HepG2 (cell line): ENCODE measurements at regions not wholly inside any gene's neighbourhood (a gene's known extent, or its start where the extent isn't known, plus 50 kb on each side); places are given as distances from the start of the nearest gene placed in this dataset.
A peak's percentile ranks its signal among the peaks of the same experiment; 100 is the strongest.

ENCODE experiments used
- BATF2 ChIP-seq: sonication (generic); formaldehyde crosslinking; IDR thresholded peaks from 2 replicates; pipeline ENCODE4 v1.8.0; 2022; ENCODE audit warnings: mild to moderate bottlenecking, missing genetic modification reagents, moderate library complexity
- BHLHE40 ChIP-seq: IDR thresholded peaks from 2 replicates; pipeline ENCODE4 v1.6.1; 2011; ENCODE audit warnings: low read length, improper control_type of control experiment
- BRCA1 ChIP-seq: sonication (generic); formaldehyde crosslinking; IDR thresholded peaks from 2 replicates; pipeline ENCODE4 v1.4.0; 2020; ENCODE audit warnings: missing genetic modification reagents
- CBFB ChIP-seq: sonication (generic); formaldehyde crosslinking; IDR thresholded peaks from 2 replicates; pipeline ENCODE4 v1.4.0; 2020; ENCODE audit warnings: missing genetic modification reagents
- HBP1 ChIP-seq: IDR thresholded peaks from 2 replicates; pipeline ENCODE4 v1.6.1; 2016; ENCODE audit warnings: low read depth, control low read depth
- HNRNPH1 ChIP-seq: fragments of 200-400 bp; formaldehyde crosslinking; optimal IDR thresholded peaks from 2 replicates; pipeline ENCODE3; 2017; ENCODE audit warnings: mild to moderate bottlenecking, low read depth, low read length
- MXD1 ChIP-seq: sonication (generic); formaldehyde crosslinking; IDR thresholded peaks from 2 replicates; pipeline ENCODE4 v1.4.0; 2020; ENCODE audit warnings: mild to moderate bottlenecking, missing genetic modification reagents
- MYNN ChIP-seq: sonication (generic); formaldehyde crosslinking; IDR thresholded peaks from 2 replicates; pipeline ENCODE4 v1.4.0; 2020; ENCODE audit warnings: mild to moderate bottlenecking, low read depth, missing genetic modification reagents
- NFIC ChIP-seq: IDR thresholded peaks from 2 replicates; pipeline ENCODE4 v1.6.1; 2012; ENCODE audit warnings: mild to moderate bottlenecking, low read length, inconsistent platforms
- REXO4 ChIP-seq: sonication (generic); formaldehyde crosslinking; IDR thresholded peaks from 2 replicates; pipeline ENCODE4 v1.8.0; 2022; ENCODE audit warnings: missing genetic modification reagents, mild to moderate bottlenecking, borderline replicate concordance
- TRIM24 ChIP-seq: sonication (generic); formaldehyde crosslinking; IDR thresholded peaks from 2 replicates; pipeline ENCODE4 v1.8.0; 2022; ENCODE audit warnings: mild to moderate bottlenecking, missing genetic modification reagents
- ZBTB46 ChIP-seq: sonication (generic); formaldehyde crosslinking; IDR thresholded peaks from 2 replicates; pipeline ENCODE4 v1.4.0; 2020; ENCODE audit warnings: mild to moderate bottlenecking, missing genetic modification reagents, borderline replicate concordance
- ZKSCAN1 ChIP-seq: fragments of 150-350 bp; IDR thresholded peaks from 2 replicates; pipeline ENCODE4 v1.6.1; 2014; ENCODE audit warnings: low read length
- ZNF446 ChIP-seq: sonication (generic); formaldehyde crosslinking; IDR thresholded peaks from 2 replicates; pipeline ENCODE4 v1.5.0; 2020; ENCODE audit warnings: mild to moderate bottlenecking, missing genetic modification reagents
- ZNF605 ChIP-seq: sonication (generic); formaldehyde crosslinking; IDR thresholded peaks from 2 replicates; pipeline ENCODE4 v1.8.0; 2022; ENCODE audit warnings: mild to moderate bottlenecking, missing genetic modification reagents
- ZNF747 ChIP-seq: sonication (generic); formaldehyde crosslinking; IDR thresholded peaks from 2 replicates; pipeline ENCODE4 v1.8.1; 2023; ENCODE audit warnings: missing genetic modification reagents, mild to moderate bottlenecking, borderline replicate concordance
- ZNF775 ChIP-seq: sonication (generic); formaldehyde crosslinking; IDR thresholded peaks from 2 replicates; pipeline ENCODE4 v1.4.0; 2020; ENCODE audit warnings: missing genetic modification reagents, mild to moderate bottlenecking, moderate library complexity, borderline replicate concordance
- ZNF850 ChIP-seq: sonication (generic); formaldehyde crosslinking; conservative IDR thresholded peaks from 2 replicates; pipeline ENCODE4 v1.9.0; 2021; ENCODE audit warnings: mild to moderate bottlenecking, missing genetic modification reagents
- ZSCAN29 ChIP-seq: sonication (generic); formaldehyde crosslinking; conservative IDR thresholded peaks from 2 replicates; pipeline ENCODE4 v1.4.0; 2020; ENCODE audit warnings: mild to moderate bottlenecking, missing genetic modification reagents
- ZSCAN5A ChIP-seq: sonication (generic); formaldehyde crosslinking; IDR thresholded peaks from 2 replicates; pipeline ENCODE4 v1.8.0; 2022; ENCODE audit warnings: mild to moderate bottlenecking, missing genetic modification reagents, borderline replicate concordance
- TF ChIP-seq, protein P1 (sequence below): sonication (generic); formaldehyde crosslinking; IDR thresholded peaks from 2 replicates; pipeline ENCODE4 v1.4.0; 2020; ENCODE audit warnings: missing genetic modification reagents

GRCh38 chr1:121586369-121587229, 401.8 kb downstream of the SRGAP2C start (continued):
- TF ChIP-seq ZSCAN29 (CRISPR knock-in tag) (no peak; the same call in 1 of the 2 replicates), BATF2 (CRISPR knock-in tag) (no peak), ZBTB46 (CRISPR knock-in tag) (no peak), ZKSCAN1 (0 out of 2 replicates have a peak, but pooled peaks have one; percentile 2), ZNF747 (CRISPR knock-in tag) (no peak), REXO4 (no peak), BHLHE40 (no peak), ZNF850 (CRISPR knock-in tag) (no peak), ZNF605 (CRISPR knock-in tag) (no peak), CBFB (CRISPR knock-in tag) (peak; percentile 32; the same call in 1 of the 2 replicates), NFIC (peak; percentile 73), HBP1 (CRISPR knock-in tag) (no peak), MXD1 (CRISPR knock-in tag) (no peak), ZNF446 (CRISPR knock-in tag) (no peak; the same call in 1 of the 2 replicates), TRIM24 (CRISPR knock-in tag) (no peak), HNRNPH1 (no peak), ZNF775 (no peak), MYNN (CRISPR knock-in tag) (no peak), BRCA1 (CRISPR knock-in tag) (no peak), ZSCAN5A (peak; percentile 68; the same call in 1 of the 2 replicates)
- TF ChIP-seq, protein P1, sequence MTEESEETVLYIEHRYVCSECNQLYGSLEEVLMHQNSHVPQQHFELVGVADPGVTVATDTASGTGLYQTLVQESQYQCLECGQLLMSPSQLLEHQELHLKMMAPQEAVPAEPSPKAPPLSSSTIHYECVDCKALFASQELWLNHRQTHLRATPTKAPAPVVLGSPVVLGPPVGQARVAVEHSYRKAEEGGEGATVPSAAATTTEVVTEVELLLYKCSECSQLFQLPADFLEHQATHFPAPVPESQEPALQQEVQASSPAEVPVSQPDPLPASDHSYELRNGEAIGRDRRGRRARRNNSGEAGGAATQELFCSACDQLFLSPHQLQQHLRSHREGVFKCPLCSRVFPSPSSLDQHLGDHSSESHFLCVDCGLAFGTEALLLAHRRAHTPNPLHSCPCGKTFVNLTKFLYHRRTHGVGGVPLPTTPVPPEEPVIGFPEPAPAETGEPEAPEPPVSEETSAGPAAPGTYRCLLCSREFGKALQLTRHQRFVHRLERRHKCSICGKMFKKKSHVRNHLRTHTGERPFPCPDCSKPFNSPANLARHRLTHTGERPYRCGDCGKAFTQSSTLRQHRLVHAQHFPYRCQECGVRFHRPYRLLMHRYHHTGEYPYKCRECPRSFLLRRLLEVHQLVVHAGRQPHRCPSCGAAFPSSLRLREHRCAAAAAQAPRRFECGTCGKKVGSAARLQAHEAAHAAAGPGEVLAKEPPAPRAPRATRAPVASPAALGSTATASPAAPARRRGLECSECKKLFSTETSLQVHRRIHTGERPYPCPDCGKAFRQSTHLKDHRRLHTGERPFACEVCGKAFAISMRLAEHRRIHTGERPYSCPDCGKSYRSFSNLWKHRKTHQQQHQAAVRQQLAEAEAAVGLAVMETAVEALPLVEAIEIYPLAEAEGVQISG (CRISPR knock-in tag) = peak; percentile 84; the same call in 1 of the 2 replicates
